GM12872 (cell line): ENCODE measurements at regions not wholly inside any gene's neighbourhood (a gene's known extent, or its start where the extent isn't known, plus 50 kb on each side); places are given as distances from the start of the nearest gene placed in this dataset.

Source experiments
- CTCF ChIP-seq: IDR thresholded peaks from 3 replicates; pipeline ENCODE4 v1.5.1; 2011; ENCODE audit warnings: low read depth, mild to moderate bottlenecking, low read length, moderate library complexity; ENCODE audit not compliant: insufficient read depth

- no peak for TF ChIP-seq CTCF
Measured at GRCh38 chr2:58730764-58731487, 489.8 kb upstream of the FANCL start.

DNA sequence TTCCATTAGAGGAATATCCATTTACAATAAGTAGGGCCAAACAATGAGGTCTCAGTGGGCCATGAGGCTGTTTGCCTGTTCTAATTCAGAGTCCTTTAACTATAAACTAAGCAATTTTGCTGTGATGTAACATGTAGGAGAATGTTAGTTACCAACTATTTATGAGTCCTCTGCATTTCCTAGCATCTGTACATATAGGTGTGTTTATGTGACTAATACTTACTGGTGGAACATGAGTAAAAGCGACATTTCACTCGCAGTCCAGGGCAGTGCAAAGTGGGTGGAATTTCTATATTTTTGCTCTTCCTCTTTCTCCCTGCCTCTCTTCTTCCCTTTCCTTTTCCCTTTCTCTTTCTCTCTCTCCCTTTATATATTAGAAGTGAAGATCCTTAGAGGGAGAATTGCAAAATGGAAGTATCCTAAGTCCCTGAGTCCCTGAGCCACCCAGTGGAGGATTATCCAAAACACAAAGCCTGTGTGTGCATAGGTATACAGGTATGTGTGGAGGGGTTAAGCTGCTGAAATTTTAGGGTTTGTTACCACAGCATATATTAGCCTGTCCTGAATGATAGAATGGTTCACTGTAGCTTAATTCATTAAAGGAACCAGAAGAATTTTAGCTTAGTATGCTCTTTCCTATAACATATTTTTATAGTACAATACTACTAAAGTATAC is 487.0 kb upstream of the FANCL start:
- no peak for TF ChIP-seq CTCF

DNA sequence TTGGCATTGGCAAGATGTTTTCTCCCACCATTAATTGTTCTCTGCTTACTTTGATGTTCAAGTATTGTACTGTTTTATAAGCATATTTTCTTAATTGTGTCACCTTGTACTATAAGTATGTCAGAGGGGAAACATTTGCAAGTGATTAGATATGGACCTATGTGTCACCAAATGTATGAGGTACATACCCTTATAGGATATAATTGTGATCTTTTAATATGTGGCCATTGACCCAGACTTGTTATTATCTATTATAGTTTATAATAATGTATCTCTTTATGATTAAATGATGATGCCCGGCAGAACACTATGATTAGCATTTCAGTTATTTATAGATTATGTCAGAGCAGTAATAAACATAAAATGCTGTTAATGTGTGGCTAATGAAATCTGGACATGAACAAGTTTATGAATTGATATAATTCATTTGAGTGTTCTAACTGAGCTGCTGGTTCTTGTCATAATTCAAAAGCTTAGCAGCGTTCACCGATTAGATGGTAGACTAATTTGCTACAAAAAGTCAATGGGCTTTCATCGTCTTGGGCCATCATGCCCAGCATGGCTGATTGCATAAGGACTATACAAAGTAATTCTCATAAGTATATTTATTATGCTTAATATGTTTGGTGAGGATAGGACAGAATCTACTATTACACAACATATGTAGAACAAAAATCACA is 480.9 kb upstream of the FANCL start:
- no peak for TF ChIP-seq CTCF

DNA sequence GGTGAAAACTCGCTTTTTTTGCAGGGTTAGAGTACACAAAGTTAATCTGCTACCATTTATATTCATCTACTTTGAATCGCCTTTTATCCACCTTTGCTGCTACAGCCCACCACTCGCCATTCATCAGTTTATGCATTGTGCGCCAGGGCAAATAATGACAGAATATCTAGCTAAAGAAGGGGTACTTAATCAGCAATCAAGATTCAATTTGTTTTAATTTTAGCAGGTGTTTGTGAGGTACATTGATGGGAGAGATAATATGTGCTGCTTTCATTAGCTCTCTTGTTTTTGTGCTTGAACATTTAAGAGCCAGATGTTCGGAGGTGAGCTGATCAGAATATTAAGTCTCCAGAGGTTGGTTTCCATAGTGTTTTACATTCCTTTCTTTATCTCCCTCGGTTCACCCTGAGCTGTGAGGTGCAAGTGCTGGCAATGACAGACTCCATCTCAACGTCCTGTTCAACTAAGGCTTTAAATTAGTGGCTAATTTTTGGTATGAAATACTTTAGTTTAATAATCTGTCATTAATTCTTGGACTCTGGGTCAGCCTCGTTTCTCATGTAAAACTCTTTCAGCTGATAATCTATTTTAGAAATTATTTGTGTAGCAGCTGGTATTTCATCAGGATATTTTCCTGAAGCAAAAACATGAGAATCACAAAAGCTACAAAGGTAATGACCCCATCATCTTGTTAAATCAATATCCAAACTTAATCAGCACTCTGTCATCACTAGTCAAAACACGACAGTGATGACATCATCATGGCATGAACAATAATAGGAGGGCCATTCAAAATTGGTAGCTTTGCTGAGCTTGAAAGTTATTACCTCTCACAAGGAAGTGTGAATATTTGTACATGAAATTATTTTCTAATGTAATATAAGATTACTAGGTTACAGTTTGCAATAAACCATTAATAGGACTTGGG is 479.9 kb upstream of the FANCL start:
- no peak for TF ChIP-seq CTCF

DNA sequence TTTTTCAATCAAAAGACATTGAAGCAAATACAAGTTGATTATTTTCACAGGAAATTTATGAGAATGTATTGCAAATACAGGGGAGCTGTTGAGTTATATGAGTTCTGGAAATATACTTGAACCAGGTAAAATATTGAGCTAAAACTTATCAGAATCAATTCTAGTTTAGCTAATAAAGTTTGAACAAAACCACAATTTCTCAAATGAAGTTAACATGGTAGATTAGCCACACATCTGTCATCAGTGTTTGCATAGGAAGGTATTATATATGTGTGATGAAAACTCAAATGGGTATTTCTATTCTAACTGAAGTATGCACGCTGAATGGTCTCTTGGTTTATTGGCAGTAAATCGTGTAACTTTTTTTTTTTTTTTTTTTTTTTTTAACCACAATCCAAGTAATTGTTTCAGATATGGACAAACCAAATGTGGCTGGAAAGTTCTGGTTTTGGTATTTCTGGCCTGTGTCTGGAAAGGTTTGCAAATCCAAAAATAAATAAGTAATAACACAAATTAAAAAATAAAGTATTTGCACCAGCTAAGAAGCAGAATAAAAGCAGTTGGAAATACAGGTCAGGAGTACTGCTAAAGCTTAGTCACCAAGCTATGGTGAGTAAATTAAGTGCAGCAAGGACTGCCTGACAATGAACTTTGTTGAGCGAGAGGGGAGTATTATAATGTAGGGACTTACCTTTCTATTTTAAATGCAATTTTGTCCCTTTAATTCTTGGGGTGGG is 479.1 kb upstream of the FANCL start:
- no peak for TF ChIP-seq CTCF

GRCh38 chr2:58715344-58715743 is 474.2 kb upstream of the FANCL start:
- no peak for TF ChIP-seq CTCF
